K562 (cell line): ENCODE measurements at regions not wholly inside any gene's neighbourhood (a gene's known extent, or its start where the extent isn't known, plus 50 kb on each side); places are given as distances from the start of the nearest gene placed in this dataset.

Experiments
- BMI1 ChIP-seq: fragments of 150-350 bp; IDR thresholded peaks from 2 replicates; pipeline ENCODE4 v1.6.1; 2014; ENCODE audit warnings: low read length
- BRD9 ChIP-seq: fragments of 450-650 bp; IDR thresholded peaks from 2 replicates; pipeline ENCODE4 v1.6.1; 2018; ENCODE audit warnings: low read depth; ENCODE audit not compliant: partially characterized antibody
- COPS2 ChIP-seq: fragments of 450-650 bp; conservative IDR thresholded peaks from 2 replicates; pipeline ENCODE4 v1.6.1; 2016; ENCODE audit warnings: mild to moderate bottlenecking, moderate library complexity
- DIDO1 ChIP-seq: fragments of 450-650 bp; IDR thresholded peaks from 2 replicates; pipeline ENCODE4 v1.6.1; 2016; ENCODE audit warnings: low read depth, missing biosample characterization, missing genetic modification characterization
- ERF ChIP-seq: fragments of 450-650 bp; formaldehyde crosslinking; IDR thresholded peaks from 2 replicates; pipeline ENCODE4 v1.4.0; 2020; ENCODE audit warnings: mild to moderate bottlenecking, mixed read lengths
- GATAD2A ChIP-seq: fragments of 450-650 bp; IDR thresholded peaks from 2 replicates; pipeline ENCODE4 v1.6.1; 2017
- HDGF ChIP-seq: fragments of 450-650 bp; IDR thresholded peaks from 2 replicates; pipeline ENCODE4 v1.6.1; 2016
- IRF2 ChIP-seq: sonication (generic); formaldehyde crosslinking; IDR thresholded peaks from 2 replicates; pipeline ENCODE4 v1.8.1; 2022; ENCODE audit warnings: mild to moderate bottlenecking, missing genetic modification reagents
- MAFF ChIP-seq: IDR thresholded peaks from 2 replicates; pipeline ENCODE4 v1.6.1; 2012; ENCODE audit warnings: low read length, improper control_type of control experiment
- MEF2D ChIP-seq: conservative IDR thresholded peaks from 2 replicates; pipeline ENCODE4 v1.6.1; 2016; ENCODE audit warnings: low read depth, missing genetic modification characterization, missing compliant biosample characterization
- NFATC3 ChIP-seq: fragments of 450-650 bp; IDR thresholded peaks from 2 replicates; pipeline ENCODE4 v1.6.1; 2017; ENCODE audit warnings: mild to moderate bottlenecking
- POLR2B ChIP-seq: fragments of 450-650 bp; IDR thresholded peaks from 2 replicates; pipeline ENCODE4 v1.6.1; 2018; ENCODE audit warnings: low read depth; ENCODE audit not compliant: partially characterized antibody
- PRPF4 ChIP-seq: fragments of 200-400 bp; formaldehyde crosslinking; IDR thresholded peaks from one replicate; pipeline ENCODE4 v1.6.1; 2017; ENCODE audit warnings: low read length, low read depth, mild to moderate bottlenecking; ENCODE audit not compliant: insufficient read depth, poor library complexity, severe bottlenecking
- SMARCB1 ChIP-seq: IDR thresholded peaks from 2 replicates; pipeline ENCODE4 v1.6.1; 2011; ENCODE audit warnings: improper control_type of control experiment, low read depth; ENCODE audit not compliant: insufficient read length
- ZKSCAN8 ChIP-seq: fragments of 200-800 bp; sonication (Bioruptor generic); IDR thresholded peaks from 2 replicates; pipeline ENCODE4 v1.6.1; 2016; ENCODE audit warnings: missing genetic modification characterization, missing compliant biosample characterization
- ZNF311 ChIP-seq: fragments of 250-450 bp; sonication (Bioruptor Pico); IDR thresholded peaks from 2 replicates; pipeline ENCODE4 v1.4.0; 2020; ENCODE audit warnings: mild to moderate bottlenecking, moderate library complexity
- ZNF324 ChIP-seq: fragments of 250-450 bp; sonication (Bioruptor Pico); IDR thresholded peaks from 2 replicates; pipeline ENCODE4 v1.4.0; 2020; ENCODE audit warnings: mild to moderate bottlenecking
- ZNF436 ChIP-seq: fragments of 250-450, 450-650 bp; sonication (Bioruptor Pico); formaldehyde crosslinking; IDR thresholded peaks from 2 replicates; pipeline ENCODE4 v1.7.0; 2020; ENCODE audit warnings: mild to moderate bottlenecking
- ZNF445 ChIP-seq: fragments of 250-450 bp; sonication (Bioruptor Pico); IDR thresholded peaks from 2 replicates; pipeline ENCODE4 v1.4.0; 2020; ENCODE audit warnings: low read depth, mild to moderate bottlenecking, moderate library complexity
- ZNF77 ChIP-seq: fragments of 250-450 bp; sonication (Bioruptor Pico); IDR thresholded peaks from 2 replicates; pipeline ENCODE4 v1.5.0; 2020
- ZNF79 ChIP-seq: fragments of 250-450 bp; sonication (Bioruptor Pico); IDR thresholded peaks from 2 replicates; pipeline ENCODE4 v1.4.0; 2020; ENCODE audit warnings: low read depth, mild to moderate bottlenecking, moderate library complexity
- TF ChIP-seq, protein P1 (sequence below): fragments of 450-650 bp; IDR thresholded peaks from 2 replicates; pipeline ENCODE4 v1.6.1; 2016; ENCODE audit warnings: borderline replicate concordance
- TF ChIP-seq, protein P2 (sequence below): sonication (generic); IDR thresholded peaks from 2 replicates; pipeline ENCODE4 v1.6.1; 2016
- TF ChIP-seq, protein P3 (sequence below): fragments of 450-650 bp; formaldehyde crosslinking; IDR thresholded peaks from 2 replicates; pipeline ENCODE4 v1.4.0; 2022; ENCODE audit warnings: missing genetic modification characterization
- TF ChIP-seq, protein P4 (sequence below), 2 experiments: fragments of 450-650 bp; IDR thresholded peaks; 2 replicates each; pipeline ENCODE4 v1.6.1; 2016
- TF ChIP-seq, protein P5 (sequence below): fragments of 450-650 bp; IDR thresholded peaks from 2 replicates; pipeline ENCODE4 v1.7.0; 2016; ENCODE audit warnings: borderline replicate concordance

DNA sequence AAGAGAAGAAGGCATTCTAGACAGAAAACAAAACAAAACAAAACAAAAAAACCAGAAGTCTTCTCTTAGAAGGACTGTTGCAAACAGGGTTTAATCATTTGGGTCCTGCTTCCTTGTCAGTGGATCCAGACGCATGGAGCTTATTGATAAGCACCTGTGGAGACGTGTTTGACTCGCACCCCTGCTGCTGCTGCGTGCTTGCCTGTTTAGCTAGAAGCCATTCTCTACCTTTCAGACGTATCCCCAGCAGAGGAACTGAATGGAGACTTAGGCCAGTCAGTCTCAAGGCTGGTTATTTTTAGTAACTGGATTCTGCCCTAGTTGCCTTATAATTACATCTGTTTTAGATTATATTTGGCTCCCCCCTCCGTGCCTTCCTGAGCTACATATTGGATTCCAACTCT is 186.1 kb upstream of the EEA1 start (continued):
- TF ChIP-seq BRD9 (no peak), GATAD2A (no peak), PRPF4 (no peak), NFATC3 (no peak), COPS2 (no peak), MAFF (no peak), ERF (no peak), DIDO1 (tag) (no peak), ZNF79 (CRISPR knock-in tag) (no peak), ZNF311 (CRISPR knock-in tag) (no peak), IRF2 (no peak), ZNF436 (CRISPR knock-in tag) (no peak), ZNF77 (CRISPR knock-in tag) (no peak), ZNF324 (CRISPR knock-in tag) (no peak), HDGF (no peak), SMARCB1 (no peak), MEF2D (tag) (peak; percentile 63), ZNF445 (CRISPR knock-in tag) (no peak), POLR2B (no peak), BMI1 (no peak), ZKSCAN8 (no peak)
- TF ChIP-seq, protein P1, sequence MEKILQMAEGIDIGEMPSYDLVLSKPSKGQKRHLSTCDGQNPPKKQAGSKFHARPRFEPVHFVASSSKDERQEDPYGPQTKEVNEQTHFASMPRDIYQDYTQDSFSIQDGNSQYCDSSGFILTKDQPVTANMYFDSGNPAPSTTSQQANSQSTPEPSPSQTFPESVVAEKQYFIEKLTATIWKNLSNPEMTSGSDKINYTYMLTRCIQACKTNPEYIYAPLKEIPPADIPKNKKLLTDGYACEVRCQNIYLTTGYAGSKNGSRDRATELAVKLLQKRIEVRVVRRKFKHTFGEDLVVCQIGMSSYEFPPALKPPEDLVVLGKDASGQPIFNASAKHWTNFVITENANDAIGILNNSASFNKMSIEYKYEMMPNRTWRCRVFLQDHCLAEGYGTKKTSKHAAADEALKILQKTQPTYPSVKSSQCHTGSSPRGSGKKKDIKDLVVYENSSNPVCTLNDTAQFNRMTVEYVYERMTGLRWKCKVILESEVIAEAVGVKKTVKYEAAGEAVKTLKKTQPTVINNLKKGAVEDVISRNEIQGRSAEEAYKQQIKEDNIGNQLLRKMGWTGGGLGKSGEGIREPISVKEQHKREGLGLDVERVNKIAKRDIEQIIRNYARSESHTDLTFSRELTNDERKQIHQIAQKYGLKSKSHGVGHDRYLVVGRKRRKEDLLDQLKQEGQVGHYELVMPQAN = no peak
- TF ChIP-seq, protein P2, sequence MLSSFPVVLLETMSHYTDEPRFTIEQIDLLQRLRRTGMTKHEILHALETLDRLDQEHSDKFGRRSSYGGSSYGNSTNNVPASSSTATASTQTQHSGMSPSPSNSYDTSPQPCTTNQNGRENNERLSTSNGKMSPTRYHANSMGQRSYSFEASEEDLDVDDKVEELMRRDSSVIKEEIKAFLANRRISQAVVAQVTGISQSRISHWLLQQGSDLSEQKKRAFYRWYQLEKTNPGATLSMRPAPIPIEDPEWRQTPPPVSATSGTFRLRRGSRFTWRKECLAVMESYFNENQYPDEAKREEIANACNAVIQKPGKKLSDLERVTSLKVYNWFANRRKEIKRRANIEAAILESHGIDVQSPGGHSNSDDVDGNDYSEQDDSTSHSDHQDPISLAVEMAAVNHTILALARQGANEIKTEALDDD = peak; percentile 95
- TF ChIP-seq, protein P3, sequence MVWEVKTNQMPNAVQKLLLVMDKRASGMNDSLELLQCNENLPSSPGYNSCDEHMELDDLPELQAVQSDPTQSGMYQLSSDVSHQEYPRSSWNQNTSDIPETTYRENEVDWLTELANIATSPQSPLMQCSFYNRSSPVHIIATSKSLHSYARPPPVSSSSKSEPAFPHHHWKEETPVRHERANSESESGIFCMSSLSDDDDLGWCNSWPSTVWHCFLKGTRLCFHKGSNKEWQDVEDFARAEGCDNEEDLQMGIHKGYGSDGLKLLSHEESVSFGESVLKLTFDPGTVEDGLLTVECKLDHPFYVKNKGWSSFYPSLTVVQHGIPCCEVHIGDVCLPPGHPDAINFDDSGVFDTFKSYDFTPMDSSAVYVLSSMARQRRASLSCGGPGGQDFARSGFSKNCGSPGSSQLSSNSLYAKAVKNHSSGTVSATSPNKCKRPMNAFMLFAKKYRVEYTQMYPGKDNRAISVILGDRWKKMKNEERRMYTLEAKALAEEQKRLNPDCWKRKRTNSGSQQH (CRISPR knock-in tag) = no peak
- TF ChIP-seq, protein P4, sequence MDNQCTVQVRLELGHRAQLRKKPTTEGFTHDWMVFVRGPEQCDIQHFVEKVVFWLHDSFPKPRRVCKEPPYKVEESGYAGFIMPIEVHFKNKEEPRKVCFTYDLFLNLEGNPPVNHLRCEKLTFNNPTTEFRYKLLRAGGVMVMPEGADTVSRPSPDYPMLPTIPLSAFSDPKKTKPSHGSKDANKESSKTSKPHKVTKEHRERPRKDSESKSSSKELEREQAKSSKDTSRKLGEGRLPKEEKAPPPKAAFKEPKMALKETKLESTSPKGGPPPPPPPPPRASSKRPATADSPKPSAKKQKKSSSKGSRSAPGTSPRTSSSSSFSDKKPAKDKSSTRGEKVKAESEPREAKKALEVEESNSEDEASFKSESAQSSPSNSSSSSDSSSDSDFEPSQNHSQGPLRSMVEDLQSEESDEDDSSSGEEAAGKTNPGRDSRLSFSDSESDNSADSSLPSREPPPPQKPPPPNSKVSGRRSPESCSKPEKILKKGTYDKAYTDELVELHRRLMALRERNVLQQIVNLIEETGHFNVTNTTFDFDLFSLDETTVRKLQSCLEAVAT (IDR thresholded peaks at IDR 0.05) = 0 out of 4 replicates have a peak, but pooled peaks of 1 of the 2 experiments have one; percentile 17
- TF ChIP-seq, protein P5, sequence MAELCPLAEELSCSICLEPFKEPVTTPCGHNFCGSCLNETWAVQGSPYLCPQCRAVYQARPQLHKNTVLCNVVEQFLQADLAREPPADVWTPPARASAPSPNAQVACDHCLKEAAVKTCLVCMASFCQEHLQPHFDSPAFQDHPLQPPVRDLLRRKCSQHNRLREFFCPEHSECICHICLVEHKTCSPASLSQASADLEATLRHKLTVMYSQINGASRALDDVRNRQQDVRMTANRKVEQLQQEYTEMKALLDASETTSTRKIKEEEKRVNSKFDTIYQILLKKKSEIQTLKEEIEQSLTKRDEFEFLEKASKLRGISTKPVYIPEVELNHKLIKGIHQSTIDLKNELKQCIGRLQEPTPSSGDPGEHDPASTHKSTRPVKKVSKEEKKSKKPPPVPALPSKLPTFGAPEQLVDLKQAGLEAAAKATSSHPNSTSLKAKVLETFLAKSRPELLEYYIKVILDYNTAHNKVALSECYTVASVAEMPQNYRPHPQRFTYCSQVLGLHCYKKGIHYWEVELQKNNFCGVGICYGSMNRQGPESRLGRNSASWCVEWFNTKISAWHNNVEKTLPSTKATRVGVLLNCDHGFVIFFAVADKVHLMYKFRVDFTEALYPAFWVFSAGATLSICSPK = no peak
